Gastroesophageal sphincter (tissue), 3 donors: ENCODE measurements at regions not wholly inside any gene's neighbourhood (a gene's known extent, or its start where the extent isn't known, plus 50 kb on each side); places are given as distances from the start of the nearest gene placed in this dataset.

Experiments
- POLR2A ChIP-seq, 2 donors: fragments of 450-650 bp; IDR thresholded peaks; one replicate each; pipeline ENCODE4 v1.6.1; 2017; ENCODE audit warnings: antibody characterized with exemption in 2 of 2, mild to moderate bottlenecking in 2 of 2, moderate library complexity in 1 of 2
- TF ChIP-seq, protein P1 (sequence below), 4 experiments: fragments of 200-600 bp in 2 of 4; fragments of 450-650 bp in 2 of 4; sonication (generic) in 1 of 4; IDR thresholded peaks; one replicate each; pipeline ENCODE4 v1.5.1; 2017 to 2019; ENCODE audit warnings: antibody characterized with exemption in 4 of 4, mild to moderate bottlenecking in 2 of 4, moderate library complexity in 2 of 4

DNA sequence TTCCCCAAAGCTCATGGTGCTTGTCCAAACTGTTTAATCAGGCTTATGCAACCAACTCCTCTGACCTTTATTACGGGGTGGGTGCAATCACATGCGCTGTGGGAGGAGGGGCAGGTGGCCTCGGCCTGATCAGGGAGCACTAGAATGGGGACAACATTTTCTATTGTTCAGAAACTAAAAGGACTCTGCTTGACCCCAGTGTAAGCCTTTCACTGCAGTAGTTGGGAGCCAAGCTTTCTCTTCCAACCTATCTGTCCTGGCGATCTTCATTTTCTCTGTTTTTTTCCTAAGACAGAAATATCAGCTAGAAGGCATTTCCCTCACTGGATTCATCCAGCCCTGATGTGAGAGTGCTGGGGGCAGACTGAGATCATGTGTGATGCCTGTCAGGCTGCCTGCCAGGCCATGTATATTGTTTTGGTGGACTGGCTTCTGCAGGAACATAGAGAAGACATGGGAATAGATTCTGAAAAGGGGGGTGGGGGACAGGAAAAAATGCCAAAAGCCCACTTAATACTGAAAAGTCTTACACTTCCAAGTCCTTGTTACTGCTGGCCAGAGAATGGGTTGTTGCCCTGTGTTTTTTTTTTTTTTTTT, 627.0 kb upstream of the TBL1XR1 start:
- TF ChIP-seq, protein P1, sequence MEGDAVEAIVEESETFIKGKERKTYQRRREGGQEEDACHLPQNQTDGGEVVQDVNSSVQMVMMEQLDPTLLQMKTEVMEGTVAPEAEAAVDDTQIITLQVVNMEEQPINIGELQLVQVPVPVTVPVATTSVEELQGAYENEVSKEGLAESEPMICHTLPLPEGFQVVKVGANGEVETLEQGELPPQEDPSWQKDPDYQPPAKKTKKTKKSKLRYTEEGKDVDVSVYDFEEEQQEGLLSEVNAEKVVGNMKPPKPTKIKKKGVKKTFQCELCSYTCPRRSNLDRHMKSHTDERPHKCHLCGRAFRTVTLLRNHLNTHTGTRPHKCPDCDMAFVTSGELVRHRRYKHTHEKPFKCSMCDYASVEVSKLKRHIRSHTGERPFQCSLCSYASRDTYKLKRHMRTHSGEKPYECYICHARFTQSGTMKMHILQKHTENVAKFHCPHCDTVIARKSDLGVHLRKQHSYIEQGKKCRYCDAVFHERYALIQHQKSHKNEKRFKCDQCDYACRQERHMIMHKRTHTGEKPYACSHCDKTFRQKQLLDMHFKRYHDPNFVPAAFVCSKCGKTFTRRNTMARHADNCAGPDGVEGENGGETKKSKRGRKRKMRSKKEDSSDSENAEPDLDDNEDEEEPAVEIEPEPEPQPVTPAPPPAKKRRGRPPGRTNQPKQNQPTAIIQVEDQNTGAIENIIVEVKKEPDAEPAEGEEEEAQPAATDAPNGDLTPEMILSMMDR (IDR thresholded peaks at IDR 0.05), result no peak
- TF ChIP-seq POLR2A (IDR thresholded peaks at IDR 0.05), result no peak
